ENCODE measurements at regions not wholly inside any gene's neighbourhood (a gene's known extent, or its start where the extent isn't known, plus 50 kb on each side); places are given as distances from the start of the nearest gene placed in this dataset.
"Not testable (repeated sequence)": the region's sequence is repeated elsewhere in the genome, so short reads cannot be mapped to it uniquely, and the experiment has no call there.

DNA sequence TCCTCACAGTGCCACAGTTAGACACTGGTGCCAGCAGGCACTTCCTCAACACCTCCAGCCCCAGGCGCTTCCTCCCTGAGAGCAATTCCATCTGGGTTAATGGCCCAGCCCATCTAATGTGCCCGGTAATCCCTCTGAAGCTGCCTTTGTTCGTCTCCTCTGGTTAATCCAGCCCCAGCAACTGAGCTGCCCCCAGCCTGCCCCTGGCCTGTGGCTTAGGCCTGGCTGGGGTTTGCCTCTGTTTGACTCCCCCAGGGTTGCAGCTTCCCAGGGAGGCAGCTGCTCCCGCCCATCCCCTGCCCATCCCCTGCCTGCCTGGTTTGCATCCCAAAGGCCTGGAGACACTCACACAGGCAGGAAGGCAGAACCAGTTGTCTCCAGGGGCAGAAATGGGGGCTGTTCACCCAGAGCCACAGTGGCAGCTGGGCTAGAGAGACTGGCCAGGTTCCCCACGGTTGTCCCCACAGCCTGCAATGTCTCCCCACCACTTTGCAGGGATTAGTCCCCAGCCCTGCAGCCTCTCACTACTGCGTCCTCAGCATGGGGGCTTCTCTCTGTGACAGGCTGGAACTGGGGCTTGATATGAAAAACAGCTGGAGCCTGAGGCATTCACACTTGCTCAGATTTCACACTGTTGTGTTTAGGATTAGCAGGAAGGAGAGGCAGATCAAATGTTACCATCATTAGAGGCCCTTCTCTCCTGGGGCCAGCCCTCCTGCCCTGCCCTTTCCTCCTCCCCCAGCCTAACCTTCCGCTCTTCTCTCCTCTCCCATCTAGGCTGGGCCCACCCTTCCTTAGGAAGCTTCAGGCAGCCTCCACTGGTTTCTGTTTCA is 120.2 kb downstream of the TLR5 start:
- no peaks in the 10 kb centered on the region for H3K9me3 Mint-ChIP-seq (ENCODE audit: low read depth, unreplicated experiment)
- intact Hi-C loops (cut with micrococcal nuclease; ENCODE audit: unreplicated experiment), result no loop called here
- H3K27ac Mint-ChIP-seq (ENCODE audit: unreplicated experiment), result no peak overlapping the region
- no TSS peak for BruUV-seq (replicated peaks)
- TF ChIP-seq CTCF (IDR thresholded peaks at IDR 0.05; ENCODE audit: unreplicated experiment), result no peak
- DNase-seq, result no peak
- no peaks in the 10 kb centered on the region for H3K27me3 Mint-ChIP-seq (ENCODE audit: unreplicated experiment)
- H3K36me3 Mint-ChIP-seq (ENCODE audit: insufficient read depth, unreplicated experiment), result no peaks in the 10 kb centered on the region
- H3K4me1 Mint-ChIP-seq (ENCODE audit: low read depth, unreplicated experiment), result peaks cover 9% of the 10 kb centered on the region
- CTCF ChIA-PET, result no interaction called here
- no peak overlapping the region for H3K4me3 Mint-ChIP-seq (ENCODE audit: low read depth, unreplicated experiment)

GRCh38 chr1:223023863-223024262 is 119.2 kb downstream of the TLR5 start:
- no peak for TF ChIP-seq CTCF (IDR thresholded peaks at IDR 0.05; ENCODE audit: unreplicated experiment)
- no peak overlapping the region for H3K4me3 Mint-ChIP-seq (ENCODE audit: low read depth, unreplicated experiment)
- CTCF ChIA-PET, result no interaction called here
- BruUV-seq (replicated peaks), result no TSS peak
- H3K27ac Mint-ChIP-seq (ENCODE audit: unreplicated experiment), result no peak overlapping the region
- no peaks in the 10 kb centered on the region for H3K9me3 Mint-ChIP-seq (ENCODE audit: low read depth, unreplicated experiment)
- DNase-seq, result no peak
- H3K4me1 Mint-ChIP-seq (ENCODE audit: low read depth, unreplicated experiment), result peaks cover 9% of the 10 kb centered on the region
- intact Hi-C loops (cut with micrococcal nuclease; ENCODE audit: unreplicated experiment), result no loop called here
- peaks cover 8% of the 10 kb centered on the region for H3K27me3 Mint-ChIP-seq (ENCODE audit: unreplicated experiment)
- H3K36me3 Mint-ChIP-seq (ENCODE audit: insufficient read depth, unreplicated experiment), result no peaks in the 10 kb centered on the region

- peaks cover 14% of the 10 kb centered on the region for H3K27me3 Mint-ChIP-seq (ENCODE audit: unreplicated experiment)
- H3K9me3 Mint-ChIP-seq (ENCODE audit: low read depth, unreplicated experiment); DNase-seq; intact Hi-C loops (cut with micrococcal nuclease; ENCODE audit: unreplicated experiment); BruUV-seq (replicated peaks); H3K4me1 Mint-ChIP-seq (ENCODE audit: low read depth, unreplicated experiment); CTCF ChIA-PET; H3K36me3 Mint-ChIP-seq (ENCODE audit: insufficient read depth, unreplicated experiment); H3K4me3 Mint-ChIP-seq (ENCODE audit: low read depth, unreplicated experiment); H3K27ac Mint-ChIP-seq (ENCODE audit: unreplicated experiment): not testable (repeated sequence)
These were observed 118.6 kb downstream of the TLR5 start for GRCh38 chr1:223024486-223024885.

DNA sequence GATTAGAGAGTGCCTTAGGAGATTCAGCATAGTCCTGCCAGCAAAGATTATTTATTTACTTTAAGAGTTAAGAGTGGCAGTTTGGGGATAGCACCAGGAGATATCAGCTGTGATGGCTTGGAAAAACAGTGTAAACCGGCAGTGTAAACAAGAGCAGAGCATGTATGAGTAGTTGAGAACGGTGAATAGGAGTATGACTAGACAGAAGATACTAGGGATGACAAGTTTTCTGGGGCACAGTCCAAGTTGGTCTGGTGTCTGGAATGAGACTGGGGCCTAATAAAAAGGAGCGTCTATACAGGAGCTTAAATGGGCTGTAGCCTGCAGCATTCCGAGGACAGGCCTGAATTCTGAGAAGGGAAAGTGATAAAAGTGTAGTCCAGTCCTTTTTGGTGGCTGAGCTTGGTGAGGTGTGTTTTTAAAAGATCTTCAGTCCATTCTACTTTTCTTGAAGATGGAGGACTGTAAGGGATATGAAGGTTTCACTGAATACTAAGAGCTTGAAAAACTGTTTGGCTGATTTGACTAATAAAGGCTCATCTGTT is 117.8 kb downstream of the TLR5 start:
- DNase-seq; H3K36me3 Mint-ChIP-seq (ENCODE audit: insufficient read depth, unreplicated experiment); H3K9me3 Mint-ChIP-seq (ENCODE audit: low read depth, unreplicated experiment); H3K4me3 Mint-ChIP-seq (ENCODE audit: low read depth, unreplicated experiment); BruUV-seq (replicated peaks); intact Hi-C loops (cut with micrococcal nuclease; ENCODE audit: unreplicated experiment); CTCF ChIA-PET; H3K27ac Mint-ChIP-seq (ENCODE audit: unreplicated experiment); H3K4me1 Mint-ChIP-seq (ENCODE audit: low read depth, unreplicated experiment): not testable (repeated sequence)
- peaks cover 20% of the 10 kb centered on the region for H3K27me3 Mint-ChIP-seq (ENCODE audit: unreplicated experiment)

DNA sequence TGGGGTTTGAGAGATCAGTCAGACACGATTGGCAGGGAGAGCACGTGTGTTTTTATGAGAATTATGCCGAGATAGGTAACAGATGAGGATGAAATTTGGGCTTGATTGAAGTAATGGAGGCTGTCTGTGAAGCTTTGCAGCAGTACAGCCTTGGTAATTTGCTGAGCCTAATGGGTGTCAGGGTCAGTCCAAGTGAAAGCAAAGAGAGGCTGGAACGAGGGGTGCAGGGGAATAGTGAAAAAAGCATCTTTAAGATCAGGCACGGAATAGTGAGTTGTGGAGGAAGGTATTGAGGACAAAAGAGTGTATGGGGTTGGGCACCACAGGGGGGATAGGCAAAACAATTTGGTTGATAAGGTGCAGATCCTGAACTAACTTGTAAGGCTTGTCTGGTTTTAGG is 116.4 kb downstream of the TLR5 start:
- H3K36me3 Mint-ChIP-seq (ENCODE audit: insufficient read depth, unreplicated experiment); H3K9me3 Mint-ChIP-seq (ENCODE audit: low read depth, unreplicated experiment); BruUV-seq (replicated peaks); CTCF ChIA-PET; DNase-seq; H3K4me3 Mint-ChIP-seq (ENCODE audit: low read depth, unreplicated experiment); H3K27ac Mint-ChIP-seq (ENCODE audit: unreplicated experiment); intact Hi-C loops (cut with micrococcal nuclease; ENCODE audit: unreplicated experiment); H3K4me1 Mint-ChIP-seq (ENCODE audit: low read depth, unreplicated experiment): not testable (repeated sequence)
- H3K27me3 Mint-ChIP-seq (ENCODE audit: unreplicated experiment), result peaks cover 20% of the 10 kb centered on the region
